Hepatic stellate cell (primary cell): ENCODE measurements at regions not wholly inside any gene's neighbourhood (a gene's known extent, or its start where the extent isn't known, plus 50 kb on each side); places are given as distances from the start of the nearest gene placed in this dataset.
"Not testable (repeated sequence)": the region's sequence is repeated elsewhere in the genome, so short reads cannot be mapped to it uniquely, and the experiment has no call there.

Experiments used
- DNase-seq: peaks from one replicate; pipeline ENCODE4 v3.0.0; 2011; ENCODE audit warnings: low spot score

- no peak for DNase-seq
Measured at GRCh38 chr2:16394072-16394985, 271.3 kb downstream of the CYRIA start.

- no peak for DNase-seq
Measured at GRCh38 chr2:16393500-16394071, 272.0 kb downstream of the CYRIA start.

GRCh38 chr2:16392647-16393499 is 272.8 kb downstream of the CYRIA start:
- no peak for DNase-seq

- no peak for DNase-seq
Measured at GRCh38 chr2:16391986-16392385, 273.6 kb downstream of the CYRIA start.

GRCh38 chr2:16390561-16390960 is 275.1 kb downstream of the CYRIA start:
- DNase-seq = no peak

GRCh38 chr2:16389611-16390010 is 276.0 kb downstream of the CYRIA start:
- DNase-seq = no peak

- DNase-seq = not testable (repeated sequence)
Measured at GRCh38 chr2:16388199-16388830, 277.3 kb downstream of the CYRIA start.

GRCh38 chr2:16387461-16387984 is 278.1 kb downstream of the CYRIA start:
- no peak for DNase-seq

- DNase-seq = no peak
Measured at GRCh38 chr2:16386431-16386830, 279.2 kb downstream of the CYRIA start.

- DNase-seq = no peak
Measured at GRCh38 chr2:16386031-16386430, 279.6 kb downstream of the CYRIA start.

- no peak for DNase-seq
Measured at GRCh38 chr2:16385341-16385740, 280.3 kb downstream of the CYRIA start.

GRCh38 chr2:16383411-16383810 is 282.2 kb downstream of the CYRIA start:
- no peak for DNase-seq

- no peak for DNase-seq
Measured at GRCh38 chr2:16382451-16382850, 283.2 kb downstream of the CYRIA start.

- DNase-seq = no peak
Measured at GRCh38 chr2:16381511-16381910, 284.1 kb downstream of the CYRIA start.

- DNase-seq = not testable (repeated sequence)
Measured at GRCh38 chr2:16379901-16380300, 285.7 kb downstream of the CYRIA start.

- not testable (repeated sequence) for DNase-seq
Measured at GRCh38 chr2:16379061-16379460, 286.6 kb downstream of the CYRIA start.

GRCh38 chr2:16378031-16378430 is 287.6 kb downstream of the CYRIA start:
- DNase-seq = no peak

- no peak for DNase-seq
Measured at GRCh38 chr2:16375981-16376380, 289.7 kb downstream of the CYRIA start.

- DNase-seq = no peak
Measured at GRCh38 chr2:16375351-16375750, 290.3 kb downstream of the CYRIA start.

GRCh38 chr2:16374671-16375070 is 291.0 kb downstream of the CYRIA start:
- no peak for DNase-seq

GRCh38 chr2:16373341-16373740 is 292.3 kb downstream of the CYRIA start:
- no peak for DNase-seq

- DNase-seq = no peak
Measured at GRCh38 chr2:16371751-16372150, 293.9 kb downstream of the CYRIA start.
